AG09319 (cell line): ENCODE measurements at regions not wholly inside any gene's neighbourhood (a gene's known extent, or its start where the extent isn't known, plus 50 kb on each side); places are given as distances from the start of the nearest gene placed in this dataset.

ENCODE experiments used
- DNase-seq: peaks from one replicate; pipeline ENCODE4 v3.0.0-alpha.2; 2010; ENCODE audit warnings: low read depth; ENCODE audit errors: extremely low read depth
- CTCF ChIP-seq: IDR thresholded peaks from 2 replicates; pipeline ENCODE4 v1.5.1; 2011; ENCODE audit warnings: low read depth, mild to moderate bottlenecking, inconsistent platforms, low read length, moderate library complexity

GRCh38 chr14:45373877-45374276, 120.9 kb upstream of the MIS18BP1 start:
- no peak for DNase-seq
- no peak for TF ChIP-seq CTCF

GRCh38 chr14:45364565-45365156, 111.7 kb upstream of the MIS18BP1 start:
- no peak for TF ChIP-seq CTCF
- no peak for DNase-seq

GRCh38 chr14:45362505-45362904, 109.5 kb upstream of the MIS18BP1 start:
- no peak for DNase-seq
- TF ChIP-seq CTCF, result no peak

- no peak for TF ChIP-seq CTCF
- no peak for DNase-seq
These were observed 108.7 kb upstream of the MIS18BP1 start for GRCh38 chr14:45361727-45362126.

- no peak for TF ChIP-seq CTCF
- DNase-seq, result no peak
These were observed 106.7 kb upstream of the MIS18BP1 start for GRCh38 chr14:45359746-45360145.

- no peak for DNase-seq
- no peak for TF ChIP-seq CTCF
These were observed 79.5 kb upstream of the MIS18BP1 start for GRCh38 chr14:45332360-45332988.

GRCh38 chr14:45308745-45309397, 55.9 kb upstream of the MIS18BP1 start:
- DNase-seq, result no peak
- TF ChIP-seq CTCF, result no peak
